Stimulated activated CD4-positive, alpha-beta T cell treated with anti-CD3 and anti-CD28 coated beads, Interleukin-12 subunit alpha, Interleukin-12 subunit beta, amount 100 ng/mL, for 24 hours (primary cell): ENCODE measurements at regions not wholly inside any gene's neighbourhood (a gene's known extent, or its start where the extent isn't known, plus 50 kb on each side); places are given as distances from the start of the nearest gene placed in this dataset.

Source experiments
- DNase-seq, 2 experiments: peaks; one replicate each; pipeline ENCODE4 v3.0.0-alpha.2; 2020; ENCODE audit warnings: low read depth in 2 of 2

DNA sequence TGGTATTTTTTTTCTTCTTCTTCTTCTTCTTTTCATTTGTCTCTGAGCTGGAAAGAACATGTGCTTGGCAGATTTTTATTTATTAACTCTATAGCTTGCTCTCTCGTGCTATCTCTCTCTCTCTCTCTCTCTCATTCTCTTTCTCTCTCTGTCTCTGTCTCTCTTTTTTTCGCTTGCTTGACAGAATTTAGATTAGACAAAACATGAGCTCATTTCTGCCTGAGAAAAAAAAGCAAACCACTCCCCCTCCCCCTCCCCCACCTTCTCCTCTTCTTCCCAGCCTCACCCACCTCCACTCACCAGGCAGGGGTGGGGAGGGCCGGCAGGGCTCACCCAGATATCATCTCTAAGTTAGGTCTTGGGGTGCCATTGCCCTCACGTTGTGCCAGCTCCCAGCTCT, 81.5 kb downstream of the PJA1 start:
- DNase-seq: no peak

DNA sequence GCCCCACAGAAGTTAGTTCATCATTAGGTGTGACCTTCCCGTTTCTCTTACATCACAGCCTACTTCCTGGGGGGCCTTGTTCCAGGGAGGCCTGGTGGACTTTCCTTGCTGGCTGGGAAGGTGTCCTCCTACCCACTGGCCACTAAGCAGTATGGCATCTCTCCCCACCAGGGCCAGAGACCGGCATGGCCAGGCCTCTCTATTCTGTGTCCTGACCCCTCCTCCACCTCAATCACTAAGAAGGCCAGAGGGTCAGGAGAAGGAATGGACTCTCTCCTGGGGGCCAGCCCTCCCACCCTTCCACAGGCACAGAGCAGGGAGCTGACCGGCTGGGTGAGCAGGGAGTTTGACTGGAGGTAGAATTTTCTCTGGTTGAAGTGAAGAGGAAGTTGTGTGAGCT, 81.9 kb downstream of the PJA1 start:
- no peak for DNase-seq

DNA sequence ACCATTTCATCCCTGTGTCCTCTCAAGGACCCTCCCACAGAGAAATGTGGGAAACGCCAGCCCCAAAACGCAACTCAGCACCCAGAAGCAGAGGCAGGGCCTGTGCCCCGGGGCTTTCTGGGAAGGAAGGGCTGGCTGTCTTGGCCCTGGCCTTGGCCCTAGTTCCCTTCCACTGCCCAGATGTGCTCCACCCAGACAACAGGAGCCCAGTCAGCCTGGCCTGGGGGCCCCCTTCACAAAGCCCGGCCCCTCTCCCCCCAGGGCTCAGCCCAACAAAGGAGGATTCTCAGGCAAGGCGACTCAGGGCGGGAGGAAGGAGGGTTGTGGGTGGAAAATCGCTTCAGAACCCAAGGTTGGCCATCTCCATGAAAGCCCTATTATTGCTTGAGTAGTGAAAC, 82.5 kb downstream of the PJA1 start:
- no peak for DNase-seq

DNA sequence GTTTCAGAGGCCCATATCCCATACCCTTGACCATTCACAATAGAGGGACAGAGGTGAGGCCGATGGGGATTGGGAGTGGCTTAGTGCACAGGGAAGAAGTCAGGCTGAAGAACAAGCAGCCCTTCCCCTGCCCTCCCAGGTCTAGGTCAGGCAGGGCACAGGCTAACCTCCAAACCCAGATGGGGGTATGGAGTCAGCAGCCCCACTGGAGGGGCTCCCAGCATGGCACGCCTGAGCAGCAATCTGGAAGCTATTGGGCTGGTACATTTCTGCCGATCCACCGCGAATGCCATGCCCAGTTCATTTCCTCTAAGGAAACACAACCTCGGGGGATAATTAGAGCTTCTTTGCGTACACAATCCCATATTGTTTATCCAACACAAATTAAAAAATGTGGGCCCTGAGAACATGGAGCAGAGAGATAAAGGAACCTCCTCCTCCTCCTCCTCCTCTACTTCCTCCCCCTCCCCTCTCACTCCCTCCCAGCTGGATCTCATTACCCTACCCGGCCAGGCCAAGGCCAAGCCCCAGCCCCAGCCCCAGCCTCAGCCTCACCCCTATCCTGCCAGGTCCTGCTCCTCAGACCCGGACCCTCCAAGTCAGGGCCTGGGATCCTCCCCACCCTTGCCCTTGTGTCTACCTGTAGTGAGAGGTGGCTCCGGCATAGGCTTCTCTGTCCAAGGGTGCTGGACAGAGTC, 83.0 kb downstream of the PJA1 start:
- no peak for DNase-seq

DNA sequence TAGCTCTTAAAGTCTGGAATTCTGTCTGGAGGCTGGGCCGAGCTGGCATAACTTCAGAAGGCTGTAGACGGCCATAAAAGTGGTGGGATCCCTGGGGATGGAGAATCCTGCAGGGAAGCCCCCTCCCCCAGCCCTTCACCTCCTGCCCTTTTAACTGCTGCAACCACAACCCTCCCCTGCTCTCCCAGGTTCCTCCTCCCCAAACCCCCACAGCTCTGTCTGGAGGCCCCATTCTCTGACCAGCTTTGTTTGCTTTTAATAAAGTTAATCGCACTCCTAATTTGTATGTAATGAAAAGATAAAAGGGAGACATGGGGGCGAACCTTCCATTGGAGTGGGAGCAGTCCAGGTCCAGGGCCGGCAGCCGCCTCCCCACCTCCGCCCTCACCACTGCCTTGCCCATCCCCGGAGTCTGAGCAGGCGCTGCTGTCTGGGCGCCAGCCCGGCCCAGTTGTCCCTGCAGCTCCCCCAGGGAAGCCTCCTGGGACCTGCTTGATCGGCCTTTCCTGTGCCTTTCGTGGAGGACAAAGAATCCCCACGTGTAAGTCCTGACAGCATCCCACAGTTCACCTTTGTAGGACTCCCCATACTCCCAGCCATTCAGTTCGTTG, 84.3 kb downstream of the PJA1 start:
- DNase-seq: no peak

DNA sequence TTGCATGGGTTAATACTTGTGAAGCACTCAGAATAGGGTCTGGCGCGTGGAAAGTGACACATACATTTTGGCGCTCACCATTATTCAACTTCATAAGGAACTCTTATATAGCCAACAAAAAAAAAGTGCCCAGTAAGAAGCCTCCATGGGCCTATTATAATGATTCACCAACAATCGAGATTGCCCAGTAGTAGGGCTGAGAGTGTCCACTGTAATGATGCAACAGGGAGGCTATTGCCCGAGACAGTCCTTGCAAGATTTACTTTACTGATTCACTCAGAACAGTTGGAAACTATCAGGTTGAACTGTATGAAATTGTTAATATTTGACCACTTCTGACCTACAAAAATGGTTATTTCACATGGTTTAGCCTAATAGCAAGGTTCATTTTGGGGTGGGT, 86.0 kb downstream of the PJA1 start:
- DNase-seq: no peak

DNA sequence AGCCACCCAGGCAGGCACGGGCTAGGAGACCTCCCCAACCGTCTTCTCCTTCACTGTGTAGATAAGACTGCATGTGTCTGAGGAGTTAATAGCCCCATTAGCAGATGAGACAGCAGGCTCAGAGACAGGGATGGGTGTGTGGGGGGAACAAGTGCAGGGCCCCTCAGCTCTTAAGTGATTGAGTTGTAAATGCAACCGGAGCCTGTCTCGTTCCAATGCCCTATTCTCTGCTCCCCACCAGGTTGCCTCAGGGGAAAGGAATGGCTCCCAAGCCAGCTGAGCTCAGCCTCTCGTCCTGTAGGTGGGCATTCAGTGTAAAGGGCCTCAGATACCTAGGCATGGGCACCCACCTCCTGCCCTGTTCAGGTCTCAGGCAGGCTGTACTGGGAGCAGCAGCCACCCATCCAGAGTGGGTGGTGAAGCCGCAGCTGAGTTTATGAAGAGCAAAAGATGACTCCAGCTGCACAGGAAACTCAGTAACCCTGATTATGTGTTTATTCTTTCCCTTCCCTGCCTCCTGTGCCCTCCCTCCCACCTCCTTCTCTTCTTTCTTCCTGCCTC, 87.3 kb downstream of the PJA1 start:
- no peak for DNase-seq

DNA sequence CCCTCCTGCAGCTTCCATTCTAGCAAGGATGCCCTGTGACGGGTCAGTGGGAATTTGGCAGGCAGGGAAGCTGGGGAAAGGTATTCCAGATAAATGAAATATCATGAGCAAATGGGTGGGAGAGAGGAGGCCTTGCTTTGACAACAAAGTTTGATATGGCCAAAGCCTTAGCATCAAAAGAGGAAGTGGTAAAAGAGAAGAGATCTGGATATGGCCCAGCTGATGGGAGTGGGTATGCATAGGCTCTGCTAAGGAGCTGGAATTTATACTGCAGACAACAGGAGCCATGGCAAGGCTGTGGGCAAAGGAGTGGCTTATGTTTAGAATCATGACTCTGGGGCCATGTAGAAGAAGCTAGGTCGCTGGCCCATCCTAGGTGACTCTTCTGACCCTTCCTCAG, 89.2 kb downstream of the PJA1 start:
- no peak for DNase-seq

DNA sequence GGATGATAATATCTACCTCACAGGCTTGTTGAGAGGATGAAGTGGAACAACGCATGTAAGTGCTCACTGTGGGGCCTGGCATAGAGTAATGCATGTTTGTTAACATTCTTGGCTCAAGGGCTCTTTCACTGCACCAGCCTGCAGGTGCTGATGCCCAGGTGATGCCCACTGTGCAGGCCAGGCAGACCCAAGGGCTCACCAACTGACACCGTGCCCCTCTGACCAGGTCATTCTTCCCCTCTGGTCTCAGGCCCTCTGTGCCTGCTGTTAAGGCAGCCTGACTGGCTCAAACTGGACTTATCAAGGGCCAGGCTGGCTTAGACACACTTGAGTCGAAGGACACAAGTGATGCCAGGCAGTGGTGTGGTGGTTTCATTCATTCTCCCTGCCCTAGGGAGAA, 90.5 kb downstream of the PJA1 start:
- DNase-seq: no peak

DNA sequence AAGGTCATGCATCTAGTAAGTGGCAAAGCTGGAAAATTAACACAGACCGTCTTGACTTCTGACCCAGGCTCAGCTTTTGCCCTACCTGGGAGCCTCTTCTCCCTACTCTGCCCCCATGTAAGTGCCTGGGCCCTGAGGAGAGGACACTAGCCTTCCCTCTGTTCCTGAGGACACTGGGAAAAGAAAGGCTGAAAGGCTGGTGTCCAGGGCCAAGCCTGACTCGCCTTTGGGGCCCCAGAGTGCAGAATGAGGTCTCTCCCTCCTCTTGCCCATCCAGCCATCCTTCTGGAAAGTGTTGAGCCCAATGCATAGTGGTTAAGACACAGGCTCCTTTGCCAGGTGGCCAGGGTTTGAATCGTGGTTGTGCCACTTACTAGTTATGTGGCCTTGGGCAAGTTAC, 91.5 kb downstream of the PJA1 start:
- no peak for DNase-seq

DNA sequence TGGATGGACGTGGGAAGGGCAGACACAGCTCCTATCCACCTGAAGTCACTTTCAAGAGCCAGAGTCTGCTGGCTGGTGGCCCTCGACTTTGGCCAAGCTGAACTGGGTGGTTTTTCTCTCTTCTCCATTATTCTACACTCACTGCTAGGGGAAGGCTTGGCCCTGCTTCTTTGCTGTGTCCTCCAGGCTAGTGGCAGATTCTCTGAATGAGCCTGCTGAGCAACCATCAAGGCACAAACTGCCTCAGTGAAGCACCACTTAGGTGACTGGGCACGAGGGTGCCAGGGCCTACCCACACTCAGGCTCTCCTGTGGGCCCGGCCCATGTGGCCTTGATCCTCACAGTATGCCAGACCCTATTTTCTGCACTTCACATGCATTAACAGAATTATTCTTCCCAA, 92.0 kb downstream of the PJA1 start:
- no peak for DNase-seq

DNA sequence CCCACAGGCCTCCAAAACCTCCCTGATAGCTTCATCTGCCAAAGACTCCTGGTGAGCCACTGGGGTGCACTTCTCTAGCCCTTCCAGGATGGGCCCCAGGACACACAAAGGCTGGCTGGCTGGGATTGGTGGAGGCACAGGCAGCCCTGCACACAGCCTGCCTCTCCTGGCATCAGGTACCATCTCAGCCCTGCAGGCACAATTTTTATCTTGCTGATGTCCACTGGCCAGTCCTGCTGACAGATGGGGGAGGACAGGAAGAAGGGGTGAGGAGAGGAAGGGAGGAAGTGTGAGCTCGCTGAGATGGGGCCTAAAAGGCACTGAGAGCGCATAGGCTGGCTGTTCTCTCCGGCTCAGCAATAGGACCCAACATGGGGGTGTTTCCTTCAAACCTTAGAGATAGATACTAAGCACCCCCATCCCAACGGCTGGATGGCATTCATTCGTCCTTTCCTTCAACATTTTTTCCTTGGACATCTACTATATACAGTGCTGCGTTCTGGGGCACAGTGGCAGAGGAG, 92.7 kb downstream of the PJA1 start:
- no peak for DNase-seq

DNA sequence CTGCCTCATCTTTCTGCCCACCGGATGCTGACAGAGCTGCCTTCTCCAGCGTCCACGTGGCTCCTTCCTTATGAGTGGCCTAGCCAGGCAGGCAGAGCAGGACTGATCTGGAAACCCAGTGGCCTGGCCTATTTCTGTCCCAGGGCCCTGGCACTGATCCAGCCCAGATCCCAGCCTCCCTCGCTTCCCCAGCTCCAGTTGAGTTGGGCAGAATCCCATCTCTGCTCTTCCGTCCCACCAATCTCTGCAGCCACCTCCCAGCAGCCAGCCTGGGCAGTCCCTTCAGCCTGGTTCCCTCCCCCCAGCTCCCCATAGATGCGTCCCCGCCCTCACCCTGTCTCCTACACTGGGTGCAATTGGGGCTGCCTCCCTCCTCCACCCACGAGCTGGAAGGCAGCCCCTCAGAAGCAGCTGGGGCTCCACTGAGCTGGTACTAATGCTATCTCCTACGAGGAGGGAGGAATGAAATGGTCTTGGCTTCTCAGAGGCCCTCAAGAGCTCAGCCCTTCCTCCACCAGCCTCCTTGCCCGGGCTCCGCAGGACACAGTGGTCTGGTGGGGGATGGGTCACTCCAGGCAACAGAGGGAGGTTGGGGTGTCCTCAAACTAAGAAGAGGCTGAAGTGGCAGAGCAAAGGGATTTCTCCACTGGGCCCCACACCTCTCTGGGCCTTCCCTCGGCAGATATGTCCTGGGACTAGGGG, 94.2 kb downstream of the PJA1 start:
- DNase-seq: no peak

DNA sequence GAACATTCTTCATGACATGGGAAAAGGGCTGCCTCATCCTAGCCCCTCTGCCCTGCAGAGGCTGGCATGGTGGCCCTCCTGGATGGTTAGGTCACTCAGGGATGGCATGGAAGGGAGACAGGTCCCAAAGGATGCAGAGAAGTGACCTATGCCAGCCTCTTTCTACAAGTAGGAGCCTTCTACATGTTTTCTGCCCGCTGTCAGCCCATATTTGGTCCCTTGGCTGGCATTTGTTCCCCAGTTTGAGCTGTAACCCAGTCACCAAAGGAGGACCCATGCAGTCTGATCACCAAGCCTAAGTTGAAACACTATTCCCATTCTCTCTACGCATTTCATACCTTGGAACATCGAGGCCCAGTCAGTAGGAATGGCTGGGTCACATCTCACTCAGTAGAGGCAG, 95.4 kb downstream of the PJA1 start:
- DNase-seq: no peak

DNA sequence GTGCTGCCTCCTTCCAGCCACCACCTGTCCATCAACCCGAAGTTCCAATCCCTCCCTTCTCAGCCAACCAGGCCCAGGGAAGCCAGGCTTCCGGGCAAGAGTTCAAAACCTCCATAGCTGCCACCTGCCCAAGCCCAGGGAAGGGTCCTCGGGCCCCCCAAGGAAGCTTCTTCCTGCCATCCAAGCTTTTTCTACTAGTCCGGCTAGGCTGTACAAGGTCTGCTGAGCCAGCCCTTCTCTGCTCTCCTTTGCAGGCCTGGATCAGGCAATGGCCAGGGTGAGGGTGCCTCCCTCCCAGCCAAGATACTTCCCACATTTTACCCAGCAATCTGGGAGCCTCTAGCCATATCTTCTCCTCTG, 96.2 kb downstream of the PJA1 start:
- no peak for DNase-seq

DNA sequence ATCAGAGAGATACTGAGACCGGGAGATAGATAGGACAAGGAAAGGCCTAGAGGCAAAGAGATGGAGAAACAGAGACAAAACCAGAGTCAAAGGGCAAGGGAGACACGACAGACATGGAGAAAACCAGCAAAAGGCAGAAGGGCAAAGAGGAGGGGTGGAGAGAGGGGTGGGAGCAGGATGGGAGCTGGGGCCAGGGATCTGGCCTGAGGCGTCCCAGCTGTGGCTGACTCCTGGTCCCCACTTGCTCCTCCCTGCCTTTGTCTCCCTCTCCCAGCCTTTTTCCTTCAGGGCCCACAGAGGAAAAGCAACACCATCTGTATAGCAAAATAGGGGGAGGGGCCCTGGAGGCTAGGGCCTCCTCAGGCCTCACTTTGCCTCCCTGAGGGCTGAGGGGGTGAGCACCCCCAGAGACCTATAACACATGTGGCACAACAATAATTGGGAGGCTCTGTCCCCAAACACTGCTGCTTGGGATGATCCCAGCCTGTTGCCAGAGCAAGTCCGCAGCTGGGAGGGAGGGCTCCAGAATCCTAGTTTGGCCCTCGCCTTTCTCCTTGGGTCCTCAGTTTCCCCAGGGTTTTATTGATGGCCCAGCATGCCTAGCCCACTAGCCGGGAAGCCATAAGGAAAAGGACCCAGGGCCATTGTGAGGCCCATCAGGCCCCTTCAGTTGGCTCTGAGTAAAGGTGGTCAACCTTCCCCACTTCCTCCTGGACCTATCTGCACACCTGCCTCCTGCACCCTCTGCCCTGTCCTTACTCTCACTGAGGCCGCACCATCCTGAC, 96.8 kb downstream of the PJA1 start:
- DNase-seq: no peak

DNA sequence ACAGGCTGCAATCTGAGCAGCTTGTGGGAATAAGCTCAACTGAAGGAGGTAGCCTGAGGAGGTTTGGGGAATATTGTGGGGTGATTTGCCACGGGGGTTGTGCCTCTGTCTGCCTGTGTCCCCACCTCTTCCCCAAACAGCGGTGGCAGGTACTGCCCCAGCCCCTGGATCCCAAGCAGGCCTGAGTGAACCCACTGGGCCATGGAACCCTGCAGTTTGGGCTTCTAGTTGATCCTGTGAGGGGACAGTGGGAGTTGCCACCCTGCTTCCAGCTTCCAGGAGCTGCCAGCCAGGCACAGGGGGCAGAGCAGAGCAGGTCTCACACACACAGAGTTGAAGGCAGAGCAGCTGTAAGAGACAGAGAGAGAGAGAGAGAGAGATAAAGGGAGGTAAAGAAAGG, 97.4 kb downstream of the PJA1 start:
- no peak for DNase-seq

DNA sequence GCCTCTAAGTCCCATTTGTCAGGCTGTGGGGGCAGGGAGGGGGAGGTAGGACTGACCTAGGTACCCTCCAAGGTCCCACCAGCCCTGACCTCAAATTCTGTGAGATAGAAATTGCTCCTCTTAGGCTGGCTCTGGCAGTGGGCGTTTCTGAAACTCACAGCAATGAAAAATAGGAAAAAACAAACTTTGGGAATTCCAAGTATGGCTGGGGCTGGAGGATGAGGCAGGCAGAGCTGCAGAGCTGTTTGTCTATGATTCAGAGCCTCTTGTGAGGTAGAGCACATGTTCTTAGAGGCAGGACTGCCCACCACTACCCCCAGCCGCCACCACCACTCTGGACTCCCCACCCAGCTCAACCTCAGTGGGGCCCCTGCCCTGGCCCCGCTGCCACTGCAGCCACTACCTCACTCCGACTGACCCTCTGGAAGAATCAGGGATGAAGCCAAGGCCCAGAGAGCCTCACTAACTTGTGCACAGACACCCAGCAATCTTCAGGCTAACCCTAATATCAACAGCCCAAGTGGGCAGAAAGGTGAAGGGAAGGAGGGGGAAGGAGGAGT, 98.2 kb downstream of the PJA1 start:
- no peak for DNase-seq

DNA sequence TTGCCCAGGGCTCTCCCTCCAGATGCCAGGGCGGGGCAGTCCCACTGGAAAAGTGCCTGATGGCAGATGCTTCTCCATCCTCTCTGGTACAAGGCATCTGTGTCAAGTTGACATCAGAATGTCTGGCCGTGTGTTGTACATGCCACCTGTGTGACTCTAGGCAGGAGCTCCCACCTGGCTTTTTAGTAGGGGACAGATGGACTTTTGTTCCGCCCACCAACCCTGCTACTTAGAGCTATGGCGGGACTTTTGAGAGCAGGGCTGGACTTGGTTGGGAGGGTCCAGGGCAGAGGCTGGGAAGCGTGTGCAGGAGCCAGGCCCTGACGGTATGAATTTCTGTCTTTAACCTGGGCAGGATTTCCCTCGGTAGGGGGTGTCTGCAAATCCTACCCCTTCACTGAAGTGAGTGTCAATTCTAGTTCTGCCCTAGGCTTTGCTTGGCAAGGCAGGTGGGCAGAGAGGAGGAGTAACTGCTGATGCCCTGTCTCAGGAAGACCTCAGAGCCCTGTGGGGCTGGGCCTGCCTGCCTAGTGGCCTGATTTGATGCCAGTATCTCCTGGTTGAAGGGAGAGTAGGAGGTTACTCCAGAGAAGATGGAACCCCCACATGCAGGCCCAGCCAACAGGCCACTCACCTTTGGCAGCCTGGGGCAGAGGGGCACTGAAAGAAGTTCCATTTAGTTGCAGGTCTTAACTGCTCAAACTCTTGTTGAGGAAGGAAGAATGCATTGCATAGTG, 99.1 kb downstream of the PJA1 start:
- DNase-seq: no peak

DNA sequence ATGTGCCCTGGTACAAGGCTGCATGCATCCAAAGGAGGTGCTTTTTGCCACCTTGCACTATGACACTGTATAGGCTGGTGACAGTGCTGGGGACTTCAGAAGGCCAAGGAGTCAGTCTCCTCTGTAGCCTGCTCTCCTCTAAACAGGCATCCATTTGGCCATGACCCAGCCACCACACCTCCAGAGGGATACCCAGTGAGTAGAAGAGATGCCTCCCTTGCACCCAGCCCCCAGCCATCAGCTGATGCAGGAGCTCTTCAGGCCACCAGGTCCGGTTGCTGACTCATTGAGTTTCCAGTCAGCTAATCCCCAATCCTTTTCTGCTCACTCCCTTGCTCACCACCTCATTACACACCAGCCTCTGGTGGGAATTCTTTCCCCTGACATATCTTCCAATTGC, 99.8 kb downstream of the PJA1 start:
- no peak for DNase-seq

DNA sequence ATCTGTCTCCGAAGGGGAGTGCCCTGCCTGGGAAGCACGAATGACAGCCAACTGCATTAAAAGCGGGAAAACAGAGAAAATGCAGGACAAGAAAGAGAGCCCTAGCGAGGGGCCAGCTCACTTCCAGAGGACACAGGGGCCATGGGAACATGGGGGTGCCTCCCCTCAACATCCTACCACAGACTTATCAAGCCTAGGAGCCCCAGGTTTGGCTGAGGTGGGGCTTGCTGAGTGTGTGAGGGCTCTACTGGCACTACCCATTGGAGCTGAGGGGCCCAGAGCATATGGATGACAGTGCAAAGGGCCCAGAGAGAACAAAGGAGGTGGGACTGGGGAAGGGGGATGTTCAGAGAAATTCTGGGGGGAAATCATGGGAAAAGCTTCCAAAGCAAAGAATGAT, 101.8 kb downstream of the PJA1 start:
- DNase-seq: no peak
